Fibroblast of lung (primary cell): ENCODE measurements at regions not wholly inside any gene's neighbourhood (a gene's known extent, or its start where the extent isn't known, plus 50 kb on each side); places are given as distances from the start of the nearest gene placed in this dataset.

Source experiments
- DNase-seq, 2 donors: peaks; one replicate each; pipeline versions ENCODE4 v3.0.0 to v3.0.0-alpha.2; 2010; ENCODE audit warnings: low read depth in 2 of 2
- H2AFZ ChIP-seq: 2 replicates; pipeline ENCODE4 v1.5.1; 2012; ENCODE audit warnings: low read length, control low read depth, inconsistent platforms
- H3K27ac ChIP-seq: 2 replicates; pipeline ENCODE4 v1.5.1; 2011; ENCODE audit warnings: low read length, control low read depth; ENCODE audit not compliant: insufficient read depth
- H3K27me3 ChIP-seq: 2 replicates; pipeline ENCODE4 v1.5.1; 2011; ENCODE audit warnings: mild to moderate bottlenecking, low read length; ENCODE audit not compliant: control insufficient read depth, insufficient read depth
- H3K36me3 ChIP-seq: 2 replicates; pipeline ENCODE4 v1.5.1; 2011; ENCODE audit warnings: low read length; ENCODE audit not compliant: control insufficient read depth, insufficient read depth
- H3K4me1 ChIP-seq: 2 replicates; pipeline ENCODE4 v1.5.1; 2011; ENCODE audit warnings: low read length; ENCODE audit not compliant: control insufficient read depth, insufficient read depth; ENCODE audit errors: extremely low read depth
- H3K4me2 ChIP-seq: 2 replicates; pipeline ENCODE4 v1.5.1; 2011; ENCODE audit warnings: low read length, control low read depth; ENCODE audit not compliant: insufficient read depth; ENCODE audit errors: extremely low read depth
- H3K4me3 ChIP-seq, 4 experiments: fragments of 200-600 bp in 1 of 4; sonication (generic) in 1 of 4; replicated peaks in 1 of 4; 2 replicates each; pipeline ENCODE4 v1.5.1; 2011 to 2016; ENCODE audit warnings: low read length in 4 of 4, low read depth in 3 of 4, mild to moderate bottlenecking in 3 of 4, control low read depth in 2 of 4, inconsistent platforms in 1 of 4, mixed read lengths in 1 of 4; ENCODE audit not compliant: insufficient read depth in 1 of 4; ENCODE audit errors: control extremely low read depth in 1 of 4
- H3K79me2 ChIP-seq: 2 replicates; pipeline ENCODE4 v1.5.1; 2012; ENCODE audit warnings: mild to moderate bottlenecking, low read length, inconsistent platforms; ENCODE audit not compliant: control insufficient read depth, insufficient read depth
- H3K9ac ChIP-seq: 2 replicates; pipeline ENCODE4 v1.5.1; 2011; ENCODE audit warnings: mild to moderate bottlenecking, low read length, control low read depth; ENCODE audit not compliant: insufficient read depth
- H3K9me3 ChIP-seq: 2 replicates; pipeline ENCODE4 v1.5.1; 2012; ENCODE audit warnings: low read depth, low read length; ENCODE audit not compliant: control insufficient read depth, insufficient read depth
- H4K20me1 ChIP-seq: 2 replicates; pipeline ENCODE4 v1.5.1; 2011; ENCODE audit warnings: low read length; ENCODE audit not compliant: control insufficient read depth, insufficient read depth; ENCODE audit errors: extremely low read depth
- CTCF ChIP-seq, 2 donors: IDR thresholded peaks in 1 of 2; conservative IDR thresholded peaks in 1 of 2; 1 replicate in 1 of 2; 2 replicates in 1 of 2; pipeline ENCODE4 v1.5.1; 2011 to 2012; ENCODE audit warnings: low read length in 2 of 2, control low read depth in 1 of 2, inconsistent platforms in 1 of 2, low read depth in 1 of 2, mild to moderate bottlenecking in 1 of 2
- EZH2 ChIP-seq: IDR thresholded peaks from 2 replicates; pipeline ENCODE4 v1.5.1; 2012; ENCODE audit warnings: low read length, control low read depth, mild to moderate bottlenecking; ENCODE audit errors: missing control alignments

GRCh38 chr12:73072214-73072613 lies 800.0 kb downstream of the TRHDE start:
- TF ChIP-seq CTCF (conservative IDR thresholded peaks at IDR 0.05 in 1 of 2, IDR thresholded peaks at IDR 0.05 in 1 of 2; ENCODE audit: low read depth in 1 of 2, low read length in 2 of 2): no peak
- TF ChIP-seq EZH2: no peak

GRCh38 chr12:73076760-73077159 lies 804.6 kb downstream of the TRHDE start:
- Histone ChIP-seq H3K9ac (no peak overlapping the region), H3K27ac (no peak overlapping the region), H3K27me3 (no peaks in the 10 kb centered on the region), H2AFZ (no peak overlapping the region), H3K79me2 (no peaks in the 10 kb centered on the region), H3K36me3 (no peaks in the 10 kb centered on the region), H3K9me3 (no peaks in the 10 kb centered on the region), H3K4me2 (no peak overlapping the region), H3K4me3 (no peak overlapping the region), H4K20me1 (no peaks in the 10 kb centered on the region), H3K4me1 (no peaks in the 10 kb centered on the region)
- no peak for TF ChIP-seq CTCF (conservative IDR thresholded peaks at IDR 0.05 in 1 of 2, IDR thresholded peaks at IDR 0.05 in 1 of 2; ENCODE audit: low read depth in 1 of 2, low read length in 2 of 2)
- no peak for TF ChIP-seq EZH2
- no peak for DNase-seq

More at GRCh38 chr12:73072214-73072613, 800.0 kb downstream of the TRHDE start:
- H2AFZ ChIP-seq: no peak overlapping the region
- DNase-seq: no peak
- H3K36me3 ChIP-seq: no peaks in the 10 kb centered on the region
- H3K79me2 ChIP-seq: no peaks in the 10 kb centered on the region
- no peaks in the 10 kb centered on the region for H3K9me3 ChIP-seq
- H3K9ac ChIP-seq: no peak overlapping the region
- H3K4me3 ChIP-seq: no peak overlapping the region
- H3K27ac ChIP-seq: no peak overlapping the region
- H3K4me2 ChIP-seq: no peak overlapping the region
- H3K27me3 ChIP-seq: no peaks in the 10 kb centered on the region
- no peaks in the 10 kb centered on the region for H3K4me1 ChIP-seq
- no peaks in the 10 kb centered on the region for H4K20me1 ChIP-seq

GRCh38 chr12:73083736-73084135 lies 811.6 kb downstream of the TRHDE start:
- no peak overlapping the region for H3K27ac ChIP-seq
- H3K4me1 ChIP-seq: no peaks in the 10 kb centered on the region
- H3K36me3 ChIP-seq: no peaks in the 10 kb centered on the region
- no peak overlapping the region for H3K4me3 ChIP-seq
- no peak overlapping the region for H3K4me2 ChIP-seq
- no peaks in the 10 kb centered on the region for H3K9me3 ChIP-seq
- no peaks in the 10 kb centered on the region for H3K27me3 ChIP-seq
- TF ChIP-seq CTCF (conservative IDR thresholded peaks at IDR 0.05 in 1 of 2, IDR thresholded peaks at IDR 0.05 in 1 of 2; ENCODE audit: low read depth in 1 of 2, low read length in 2 of 2): no peak
- TF ChIP-seq EZH2: no peak
- no peak overlapping the region for H3K9ac ChIP-seq
- DNase-seq: no peak
- H4K20me1 ChIP-seq: no peaks in the 10 kb centered on the region
- no peak overlapping the region for H2AFZ ChIP-seq
- H3K79me2 ChIP-seq: no peaks in the 10 kb centered on the region
